IgD-negative memory B cell (primary cell): ENCODE measurements at regions not wholly inside any gene's neighbourhood (a gene's known extent, or its start where the extent isn't known, plus 50 kb on each side); places are given as distances from the start of the nearest gene placed in this dataset.

Source experiments
- H3K27ac Mint-ChIP-seq, 3 donors: one replicate each; pipeline ENCODE4 v1.8.0; 2020 to 2022; ENCODE audit warnings: mild to moderate bottlenecking in 3 of 3, mixed read lengths in 3 of 3, moderate library complexity in 1 of 3
- H3K27me3 Mint-ChIP-seq: one replicate; pipeline ENCODE4 v1.8.0; 2021; ENCODE audit warnings: mixed read lengths
- H3K36me3 Mint-ChIP-seq: one replicate; pipeline ENCODE4 v1.8.0; 2020; ENCODE audit warnings: mild to moderate bottlenecking, mixed read lengths
- H3K4me1 Mint-ChIP-seq, 3 donors: one replicate each; pipeline ENCODE4 v1.8.0; 2020 to 2022; ENCODE audit warnings: mixed read lengths in 3 of 3, mild to moderate bottlenecking in 1 of 3
- H3K4me3 Mint-ChIP-seq, 4 donors: one replicate each; pipeline ENCODE4 v1.8.0; 2020 to 2022; ENCODE audit warnings: mild to moderate bottlenecking in 4 of 4, mixed read lengths in 4 of 4, moderate library complexity in 3 of 4
- H3K9me3 Mint-ChIP-seq, 3 donors: one replicate each; pipeline ENCODE4 v1.8.0; 2020 to 2021; ENCODE audit warnings: mixed read lengths in 3 of 3, mild to moderate bottlenecking in 1 of 3

DNA sequence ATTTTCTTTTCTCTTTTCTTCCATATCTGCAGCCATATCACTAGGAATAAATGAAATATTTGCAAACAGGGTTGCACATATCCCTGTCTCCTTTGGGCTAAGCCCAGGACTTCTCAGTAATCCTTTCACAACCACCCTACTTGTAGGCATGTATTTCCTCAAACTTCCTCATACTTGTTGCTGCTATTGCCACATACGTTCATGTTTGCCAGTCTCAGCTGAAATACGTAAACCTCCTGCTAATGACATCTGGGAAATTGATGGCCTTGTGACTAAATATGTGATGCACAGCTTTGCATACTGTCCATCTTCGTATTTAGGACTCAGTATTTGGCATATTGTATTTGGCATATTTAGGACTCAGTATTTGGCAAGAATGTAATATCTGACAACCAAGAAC, 224.6 kb downstream of the PLK2 start:
- H3K27me3 Mint-ChIP-seq = no peaks in the 10 kb centered on the region
- no peaks in the 10 kb centered on the region for H3K36me3 Mint-ChIP-seq

DNA sequence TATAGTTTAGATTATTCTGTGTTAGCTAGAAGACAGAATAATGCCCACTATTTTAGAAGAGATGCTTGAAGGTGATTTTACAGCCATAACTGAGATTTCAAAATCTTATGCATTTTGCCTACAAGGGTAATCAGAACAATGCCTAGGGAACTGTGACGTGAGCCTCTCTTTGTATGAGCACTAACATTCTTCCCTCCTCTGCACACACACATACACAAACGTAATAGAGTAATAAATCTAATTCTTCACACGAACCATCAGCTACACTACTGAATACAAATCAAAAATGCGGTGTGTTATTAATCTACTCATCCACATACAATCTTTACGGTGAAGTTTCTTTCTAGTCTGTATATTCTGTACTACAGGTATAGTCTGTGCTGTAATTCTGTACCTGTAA, 227.8 kb downstream of the PLK2 start:
- Mint-ChIP-seq H3K36me3 (no peaks in the 10 kb centered on the region), H3K9me3 (no peaks in the 10 kb centered on the region), H3K27ac (no peak overlapping the region), H3K4me1 (peaks cover 0 to 2% (median 0%) of the 10 kb centered on the region in 3 donors), H3K4me3 (no peak overlapping the region), H3K27me3 (no peaks in the 10 kb centered on the region)

More for the DNA sequence above, 224.6 kb downstream of the PLK2 start:
- Mint-ChIP-seq H3K4me3 (no peak overlapping the region), H3K4me1 (no peaks in the 10 kb centered on the region), H3K27ac (no peak overlapping the region), H3K9me3 (no peaks in the 10 kb centered on the region)

DNA sequence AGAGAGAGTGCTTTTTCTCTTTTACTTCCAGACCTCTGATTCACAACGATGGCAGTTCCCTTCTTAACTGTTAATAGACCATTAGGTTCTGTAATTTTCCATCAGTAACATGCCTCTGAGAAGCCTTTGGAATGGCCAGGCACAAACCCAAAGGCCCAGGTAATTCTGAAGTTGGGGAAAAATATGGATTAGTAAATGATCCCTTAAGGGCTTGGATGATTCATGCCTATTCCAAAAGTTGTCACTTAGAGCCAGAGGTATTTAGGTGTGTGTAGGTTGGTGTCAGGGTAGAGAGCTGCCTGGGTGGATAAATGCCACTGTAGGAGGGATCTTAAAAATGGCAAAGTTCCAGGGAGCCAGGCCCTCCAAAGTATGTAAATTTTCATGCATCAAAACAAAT, 228.8 kb downstream of the PLK2 start:
- no peaks in the 10 kb centered on the region for H3K36me3 Mint-ChIP-seq
- H3K4me1 Mint-ChIP-seq = peaks cover 0 to 2% (median 0%) of the 10 kb centered on the region in 3 donors

DNA sequence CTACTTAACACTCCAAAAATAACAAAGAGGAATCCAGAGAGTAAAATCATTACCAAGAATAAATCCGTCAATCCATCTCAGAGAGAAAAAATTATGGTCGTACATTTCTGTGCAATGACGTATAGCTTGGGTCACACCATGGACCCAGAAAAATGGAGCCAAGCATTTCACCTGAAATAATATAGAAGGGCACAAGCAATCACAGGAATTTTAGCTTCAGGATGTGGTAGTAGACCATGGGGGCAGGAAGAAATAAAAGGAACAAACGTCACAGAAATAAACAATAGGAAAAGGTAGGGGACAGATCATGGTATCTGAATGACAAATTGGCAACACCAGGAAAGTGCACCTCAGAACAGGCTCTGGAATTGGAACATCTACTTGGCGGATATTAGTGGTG, 231.0 kb downstream of the PLK2 start:
- Mint-ChIP-seq H3K36me3 (no peaks in the 10 kb centered on the region), H3K4me3 (no peak overlapping the region), H3K9me3 (peaks cover 0 to 6% (median 0%) of the 10 kb centered on the region in 3 donors), H3K4me1 (peaks cover 0 to 2% (median 0%) of the 10 kb centered on the region in 3 donors), H3K27me3 (no peaks in the 10 kb centered on the region), H3K27ac (no peak overlapping the region)

More for the DNA sequence above, 228.8 kb downstream of the PLK2 start:
- H3K27ac Mint-ChIP-seq = no peak overlapping the region
- H3K27me3 Mint-ChIP-seq = no peaks in the 10 kb centered on the region
- no peak overlapping the region for H3K4me3 Mint-ChIP-seq
- peaks cover 0 to 6% (median 0%) of the 10 kb centered on the region in 3 donors for H3K9me3 Mint-ChIP-seq

DNA sequence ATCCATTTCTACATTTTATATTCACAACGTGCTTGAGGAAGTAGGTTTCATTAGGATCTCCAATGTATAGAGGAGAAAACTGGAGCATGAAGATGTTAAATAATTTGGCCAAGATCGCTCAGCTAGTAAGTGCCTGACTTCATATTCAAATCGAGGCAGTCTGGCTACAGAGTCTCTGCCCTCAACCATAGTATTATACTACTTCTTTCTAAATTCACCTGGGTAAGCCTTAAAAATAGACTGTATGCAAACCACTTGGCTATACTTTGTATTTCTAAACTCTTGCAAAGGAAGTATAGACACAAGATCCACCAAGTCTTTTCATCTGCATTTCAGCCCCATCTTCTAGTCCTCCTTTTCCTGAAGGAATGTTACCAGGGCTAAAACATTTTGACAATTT, 232.0 kb downstream of the PLK2 start:
- Mint-ChIP-seq H3K9me3 (peaks cover 0 to 10% (median 2%) of the 10 kb centered on the region in 3 donors), H3K4me1 (peaks cover 0 to 2% (median 0%) of the 10 kb centered on the region in 3 donors), H3K36me3 (no peaks in the 10 kb centered on the region), H3K27ac (no peak overlapping the region), H3K4me3 (no peak overlapping the region), H3K27me3 (no peaks in the 10 kb centered on the region)

DNA sequence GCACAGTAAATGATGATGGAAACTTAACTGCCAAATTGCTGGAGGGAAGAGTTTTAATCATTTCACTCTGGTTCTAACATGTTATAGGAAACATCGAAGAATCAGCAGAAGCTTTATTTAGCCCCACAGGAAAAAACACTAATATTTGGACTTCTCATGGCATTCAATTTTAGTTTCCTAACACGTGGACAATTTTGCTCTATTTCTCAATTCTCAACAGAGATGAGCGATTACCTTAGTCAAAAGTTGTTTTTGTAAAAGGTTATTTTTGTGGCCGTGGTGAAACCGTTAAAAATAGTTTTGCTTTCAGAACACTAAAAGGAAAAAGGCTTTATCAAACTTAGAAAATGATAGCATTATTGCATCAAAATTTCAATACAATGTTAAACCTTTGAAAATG, 235.2 kb downstream of the PLK2 start:
- peaks cover 0 to 2% (median 0%) of the 10 kb centered on the region in 3 donors for H3K4me1 Mint-ChIP-seq
- no peaks in the 10 kb centered on the region for H3K27me3 Mint-ChIP-seq

DNA sequence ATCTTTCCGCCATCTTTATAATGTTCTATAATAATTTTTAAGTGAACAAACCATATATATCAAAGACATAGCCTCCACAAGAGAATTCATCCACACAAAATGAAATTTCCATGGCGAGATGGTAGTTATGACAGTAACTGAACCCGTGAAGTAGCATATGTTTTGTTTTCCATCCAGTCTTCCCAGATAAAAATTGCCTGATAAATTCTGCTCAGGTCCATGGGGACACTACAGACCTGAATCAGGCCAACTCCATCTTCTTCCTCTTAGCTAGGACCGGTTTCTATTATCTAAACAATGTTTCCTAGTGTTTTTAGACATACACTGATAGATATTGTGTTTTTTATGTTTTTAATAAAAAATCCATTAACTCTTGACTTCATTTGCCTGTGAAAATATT, 235.7 kb downstream of the PLK2 start:
- no peak overlapping the region for H3K4me3 Mint-ChIP-seq
- H3K4me1 Mint-ChIP-seq = peaks cover 0 to 2% (median 0%) of the 10 kb centered on the region in 3 donors
- no peaks in the 10 kb centered on the region for H3K36me3 Mint-ChIP-seq
- peaks cover 2 to 10% (median 3%) of the 10 kb centered on the region in 3 donors for H3K9me3 Mint-ChIP-seq
- H3K27me3 Mint-ChIP-seq = no peaks in the 10 kb centered on the region
- H3K27ac Mint-ChIP-seq = no peak overlapping the region

More for the DNA sequence above, 235.2 kb downstream of the PLK2 start:
- H3K36me3 Mint-ChIP-seq = no peaks in the 10 kb centered on the region
- peaks cover 2 to 10% (median 3%) of the 10 kb centered on the region in 3 donors for H3K9me3 Mint-ChIP-seq
- no peak overlapping the region for H3K4me3 Mint-ChIP-seq
- no peak overlapping the region for H3K27ac Mint-ChIP-seq

DNA sequence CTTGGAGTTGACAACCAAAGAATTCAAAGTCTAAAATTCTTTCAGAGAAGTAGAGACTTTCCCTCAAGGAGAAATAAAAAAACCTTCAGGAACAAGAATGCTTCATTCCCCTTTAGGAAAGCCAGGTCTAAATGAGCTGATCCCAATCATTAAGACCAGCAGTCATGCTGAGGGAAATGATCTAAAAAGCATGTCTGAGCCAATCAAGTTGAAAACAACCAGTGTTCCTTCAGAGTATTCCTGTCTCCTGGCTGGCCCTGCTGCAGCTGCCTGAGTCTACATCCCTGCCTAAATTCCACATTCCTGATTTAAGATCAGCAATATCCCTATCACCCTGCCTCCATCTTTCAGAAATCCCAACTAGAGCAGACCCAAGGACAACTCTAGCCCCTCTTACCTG, 244.5 kb downstream of the PLK2 start:
- Mint-ChIP-seq H3K4me3 (no peak overlapping the region), H3K27ac (no peak overlapping the region), H3K4me1 (no peaks in the 10 kb centered on the region), H3K27me3 (no peaks in the 10 kb centered on the region), H3K9me3 (peaks cover 0 to 4% (median 2%) of the 10 kb centered on the region in 3 donors), H3K36me3 (no peaks in the 10 kb centered on the region)

DNA sequence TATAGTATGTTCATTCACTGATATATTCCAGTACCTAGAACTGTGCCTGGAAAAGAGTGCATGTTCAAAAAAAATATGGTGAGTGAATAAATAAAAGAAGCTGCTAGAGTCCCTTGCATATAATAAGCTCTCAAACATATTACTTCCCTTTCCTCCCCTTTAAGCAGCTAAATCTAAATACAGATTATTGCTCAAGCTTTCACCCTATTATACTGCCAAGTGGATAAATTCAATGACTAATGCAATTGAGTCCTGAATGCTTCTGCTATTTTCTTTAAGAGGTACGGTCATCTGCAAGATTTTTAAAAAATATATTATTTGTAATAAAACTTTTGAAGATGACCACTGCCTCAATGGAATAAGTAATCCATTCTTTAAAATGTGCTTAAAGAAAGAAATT, 248.4 kb downstream of the PLK2 start:
- H3K9me3 Mint-ChIP-seq = no peaks in the 10 kb centered on the region
- no peaks in the 10 kb centered on the region for H3K27me3 Mint-ChIP-seq
- no peaks in the 10 kb centered on the region for H3K4me1 Mint-ChIP-seq
- no peak overlapping the region for H3K4me3 Mint-ChIP-seq
- no peak overlapping the region for H3K27ac Mint-ChIP-seq
- no peaks in the 10 kb centered on the region for H3K36me3 Mint-ChIP-seq

DNA sequence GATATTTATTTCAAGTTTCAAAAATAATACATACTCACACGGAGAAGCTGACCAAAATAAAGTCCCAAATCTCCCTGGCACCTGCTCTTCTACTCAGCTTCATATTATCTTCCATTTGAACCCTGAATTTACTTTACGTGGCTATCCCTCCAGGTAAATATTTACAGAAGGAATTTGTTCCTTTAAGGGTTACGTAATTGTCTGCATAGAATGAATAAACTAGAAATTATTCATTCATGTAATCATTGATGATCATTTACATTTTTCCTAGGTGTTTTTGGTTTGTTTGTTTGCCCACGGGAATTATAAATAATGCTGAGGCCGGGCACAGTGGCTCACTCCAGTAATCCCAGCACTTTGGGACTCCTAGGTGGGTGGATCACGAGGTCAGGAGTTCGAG, 251.2 kb downstream of the PLK2 start:
- Mint-ChIP-seq H3K4me3 (no peak overlapping the region), H3K4me1 (no peaks in the 10 kb centered on the region), H3K27me3 (no peaks in the 10 kb centered on the region), H3K36me3 (no peaks in the 10 kb centered on the region), H3K27ac (no peak overlapping the region), H3K9me3 (no peaks in the 10 kb centered on the region)

DNA sequence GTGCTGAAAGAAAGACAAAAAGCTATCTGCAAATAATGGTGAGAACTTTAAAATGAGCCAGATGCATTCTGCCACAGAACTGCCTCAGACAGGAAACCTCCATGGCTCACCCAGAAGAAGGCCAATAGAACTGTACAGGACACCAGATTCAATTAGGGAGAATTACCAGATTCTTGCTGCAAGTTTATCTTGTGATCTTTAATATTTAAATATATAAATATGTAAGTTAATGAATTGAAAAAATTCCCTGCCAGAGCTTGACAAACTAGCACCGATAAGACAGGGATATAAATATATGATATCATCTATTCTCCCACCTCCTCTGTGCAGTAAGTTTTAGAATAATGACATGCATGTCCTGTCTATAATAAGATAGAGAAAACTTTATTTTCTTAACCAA, 252.8 kb downstream of the PLK2 start:
- Mint-ChIP-seq H3K36me3 (no peaks in the 10 kb centered on the region), H3K4me1 (no peaks in the 10 kb centered on the region)

DNA sequence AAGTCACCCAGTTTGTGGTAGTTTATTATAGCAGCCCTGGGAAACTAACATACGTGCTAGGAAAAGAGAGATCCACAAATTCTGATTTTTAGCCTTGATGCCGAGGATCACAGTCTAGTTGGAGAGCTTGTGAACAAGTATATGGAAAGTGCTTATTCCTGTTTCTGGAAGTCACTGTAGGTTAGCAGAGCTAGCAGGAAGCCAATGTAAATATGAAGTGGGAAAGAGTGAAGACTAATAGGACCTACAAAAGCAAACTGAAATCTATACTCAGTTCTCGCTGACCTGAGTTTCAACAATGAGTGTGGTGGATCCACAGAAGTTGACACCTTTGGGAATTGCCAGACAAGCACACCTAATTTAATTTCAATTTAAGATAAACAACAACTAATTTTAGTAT, 254.9 kb downstream of the PLK2 start:
- Mint-ChIP-seq H3K27me3 (no peaks in the 10 kb centered on the region), H3K27ac (no peak overlapping the region), H3K36me3 (no peaks in the 10 kb centered on the region), H3K9me3 (no peaks in the 10 kb centered on the region), H3K4me1 (no peaks in the 10 kb centered on the region), H3K4me3 (no peak overlapping the region)

More for the DNA sequence above, 252.8 kb downstream of the PLK2 start:
- no peak overlapping the region for H3K4me3 Mint-ChIP-seq
- no peaks in the 10 kb centered on the region for H3K27me3 Mint-ChIP-seq
- H3K27ac Mint-ChIP-seq = no peak overlapping the region
- H3K9me3 Mint-ChIP-seq = no peaks in the 10 kb centered on the region

DNA sequence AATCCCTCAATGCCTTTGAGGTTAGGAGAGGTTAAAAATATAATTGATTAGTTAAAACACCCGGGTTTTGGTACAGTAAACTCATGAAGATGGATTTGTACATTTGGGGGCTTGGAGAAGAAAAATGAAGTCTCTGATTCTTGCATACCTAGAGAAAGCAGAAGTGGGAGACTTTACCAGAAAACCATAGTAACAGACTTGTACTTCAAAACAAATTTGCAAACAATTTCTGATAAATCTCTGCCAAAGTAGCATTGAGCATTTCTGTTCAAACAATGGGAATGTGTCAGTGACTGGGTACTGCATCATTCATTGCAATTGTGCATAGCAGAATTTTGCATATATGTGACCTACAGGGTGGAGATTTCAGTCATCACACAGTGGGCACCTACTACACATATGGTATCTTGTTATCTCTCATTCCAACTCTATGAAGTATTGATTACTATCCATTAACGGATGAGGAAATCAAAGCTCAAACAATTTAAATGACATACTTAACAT, 256.9 kb downstream of the PLK2 start:
- no peaks in the 10 kb centered on the region for H3K9me3 Mint-ChIP-seq
- no peaks in the 10 kb centered on the region for H3K36me3 Mint-ChIP-seq
- no peaks in the 10 kb centered on the region for H3K27me3 Mint-ChIP-seq
- H3K27ac Mint-ChIP-seq = peak overlapping the region in 1 of 3 donors; percentile 16
- no peaks in the 10 kb centered on the region for H3K4me1 Mint-ChIP-seq
- H3K4me3 Mint-ChIP-seq = no peak overlapping the region

DNA sequence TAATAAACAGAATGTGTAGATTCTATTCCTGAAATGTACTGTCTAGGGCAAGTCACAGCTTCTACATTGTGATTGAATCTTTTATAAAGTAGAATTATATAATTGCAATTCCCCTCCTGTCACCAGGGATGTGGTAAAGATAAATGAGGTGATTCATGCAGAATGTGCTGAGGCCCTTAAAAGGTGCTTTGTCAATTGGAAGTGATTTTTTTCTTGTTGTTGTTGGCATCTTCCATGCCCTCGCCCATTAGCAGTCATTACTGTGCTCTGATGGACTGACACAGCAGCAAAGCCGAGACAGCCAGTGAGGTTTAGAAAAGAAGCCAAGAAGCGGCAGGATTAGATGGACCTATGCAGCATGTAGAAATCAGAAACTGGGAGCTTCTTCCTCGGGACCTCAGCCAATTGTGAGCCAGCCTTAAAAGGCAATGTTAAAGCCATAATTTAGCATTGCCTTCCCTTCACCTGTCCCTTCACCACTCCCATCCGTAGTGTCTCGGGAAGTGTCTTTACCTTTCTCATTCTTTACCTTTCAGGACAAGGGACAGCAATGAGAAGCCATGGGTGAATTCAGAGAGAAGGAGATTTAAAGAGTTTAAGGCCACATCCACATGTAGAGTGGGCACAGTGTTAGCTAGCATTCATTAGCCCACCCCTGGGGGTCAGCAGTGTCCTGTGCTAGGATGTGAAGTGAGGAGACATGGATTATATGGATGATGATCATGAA, 257.8 kb downstream of the PLK2 start:
- Mint-ChIP-seq H3K27me3 (no peaks in the 10 kb centered on the region), H3K9me3 (peaks cover 0 to under 1% (median 0%) of the 10 kb centered on the region in 3 donors), H3K4me3 (no peak overlapping the region), H3K27ac (no peak overlapping the region), H3K4me1 (no peaks in the 10 kb centered on the region), H3K36me3 (no peaks in the 10 kb centered on the region)

DNA sequence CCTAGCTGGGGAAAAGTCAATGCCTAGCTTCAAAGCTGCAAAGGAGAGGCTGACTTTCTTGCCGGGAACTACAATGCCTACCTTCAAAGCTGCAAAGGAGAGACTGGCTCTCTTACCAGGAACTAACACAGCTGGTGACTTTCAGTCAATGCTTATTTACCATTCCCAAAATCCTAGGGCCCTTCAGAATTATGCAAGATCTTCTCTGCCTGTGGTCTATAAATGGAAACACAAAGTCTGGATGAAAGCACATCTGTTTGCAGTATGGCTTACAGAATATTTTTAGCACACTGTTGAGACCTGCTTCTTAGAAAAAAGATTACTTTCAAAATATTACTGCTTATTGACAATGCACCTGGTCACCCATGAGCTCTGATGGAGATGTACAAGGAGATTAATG, 259.4 kb downstream of the PLK2 start:
- H3K4me3 Mint-ChIP-seq = no peak overlapping the region
- H3K9me3 Mint-ChIP-seq = peaks cover 0 to 6% (median 0%) of the 10 kb centered on the region in 3 donors
- no peaks in the 10 kb centered on the region for H3K36me3 Mint-ChIP-seq
- H3K27ac Mint-ChIP-seq = no peak overlapping the region
- no peaks in the 10 kb centered on the region for H3K4me1 Mint-ChIP-seq
- H3K27me3 Mint-ChIP-seq = no peaks in the 10 kb centered on the region

DNA sequence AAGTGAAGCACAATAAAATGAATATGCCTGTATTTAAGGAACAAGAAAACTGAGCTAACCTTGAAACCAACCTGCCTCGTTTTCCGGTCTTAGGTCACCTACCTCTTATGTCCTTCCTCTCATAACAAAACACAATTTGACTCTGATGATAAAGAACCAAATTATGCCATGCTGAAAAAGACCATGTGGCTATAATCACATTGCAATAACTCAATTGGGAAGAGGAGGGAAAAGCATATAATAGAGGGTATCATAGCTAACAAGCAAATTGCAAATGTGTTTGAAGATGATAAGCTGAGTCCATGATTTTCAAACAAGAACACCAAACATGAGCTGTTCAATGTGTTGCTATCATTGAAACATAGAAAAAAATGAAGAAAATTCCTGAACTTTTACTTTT, 260.8 kb downstream of the PLK2 start:
- no peaks in the 10 kb centered on the region for H3K36me3 Mint-ChIP-seq
- H3K27me3 Mint-ChIP-seq = no peaks in the 10 kb centered on the region
- no peaks in the 10 kb centered on the region for H3K4me1 Mint-ChIP-seq
- no peak overlapping the region for H3K27ac Mint-ChIP-seq
- H3K4me3 Mint-ChIP-seq = no peak overlapping the region
- peaks cover 0 to 6% (median 0%) of the 10 kb centered on the region in 3 donors for H3K9me3 Mint-ChIP-seq
